SH-SY5Y (cell line): ENCODE measurements at regions not wholly inside any gene's neighbourhood (a gene's known extent, or its start where the extent isn't known, plus 50 kb on each side); places are given as distances from the start of the nearest gene placed in this dataset.

ENCODE experiments used
- GATA2 ChIP-seq: IDR thresholded peaks from 2 replicates; pipeline ENCODE4 v1.6.1; 2011; ENCODE audit warnings: mild to moderate bottlenecking, low read depth, low read length
- GATA3 ChIP-seq: IDR thresholded peaks from 2 replicates; pipeline ENCODE4 v1.6.1; 2011; ENCODE audit warnings: low read depth, mild to moderate bottlenecking, low read length, moderate library complexity

DNA sequence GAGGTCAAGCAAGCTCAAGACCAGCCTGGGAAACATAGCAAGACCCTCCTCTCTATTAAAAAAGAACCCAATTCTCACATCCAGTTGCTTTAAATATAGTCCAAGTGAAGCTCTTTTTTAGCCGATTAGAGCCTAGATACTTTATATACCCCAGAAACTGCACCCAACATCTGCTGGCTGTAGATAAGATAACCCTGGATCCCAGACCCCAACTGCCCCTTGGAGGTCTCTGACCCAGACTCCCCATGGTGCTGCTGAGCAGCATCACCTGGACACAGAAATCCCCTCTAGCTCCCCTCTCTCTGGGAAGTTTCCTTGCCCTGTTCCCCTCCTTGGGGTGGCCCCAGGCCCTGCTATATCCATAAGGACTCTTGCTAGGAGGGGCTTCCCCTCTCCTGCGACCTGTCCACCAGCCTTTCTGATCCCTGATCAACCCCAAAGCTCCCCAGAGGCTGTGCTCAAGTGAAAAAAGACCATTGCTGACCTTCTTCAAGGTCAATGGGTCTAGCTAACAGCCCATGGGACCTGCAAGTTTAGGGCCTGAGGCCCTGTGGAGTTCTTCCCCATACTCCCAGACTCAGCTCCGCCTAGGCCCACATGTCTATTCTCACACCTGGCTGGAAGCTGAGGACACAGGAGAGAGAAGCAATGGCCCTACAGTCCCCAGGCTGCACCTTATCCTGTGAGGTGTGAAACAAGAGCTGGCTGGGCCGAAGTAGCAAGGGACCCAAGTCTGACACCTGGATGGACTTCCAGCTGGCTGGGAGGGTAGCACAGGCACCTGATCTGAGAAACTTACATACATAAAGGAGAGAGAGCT, 56.2 kb downstream of the ARL6IP4 start:
- TF ChIP-seq GATA2 (no peak), GATA3 (no peak)
